H7 (cell line): ENCODE measurements at regions not wholly inside any gene's neighbourhood (a gene's known extent, or its start where the extent isn't known, plus 50 kb on each side); places are given as distances from the start of the nearest gene placed in this dataset.

Experiments
- DNase-seq: peaks from one replicate; pipeline ENCODE4 v3.0.0; 2012
- H3K27me3 ChIP-seq: 2 replicates; pipeline ENCODE4 v1.6.0; 2011; ENCODE audit warnings: mild to moderate bottlenecking, low read length; ENCODE audit not compliant: control insufficient read depth, insufficient read depth
- H3K36me3 ChIP-seq: replicated peaks from 2 replicates; pipeline ENCODE4 v1.5.1; 2011; ENCODE audit warnings: low read length; ENCODE audit not compliant: control insufficient read depth, insufficient read depth
- H3K4me3 ChIP-seq: 2 replicates; pipeline ENCODE4 v1.5.1; 2011; ENCODE audit warnings: low read depth, mild to moderate bottlenecking, control low read depth, low read length, moderate library complexity; ENCODE audit not compliant: insufficient read depth

- Histone ChIP-seq H3K27me3 (no peaks in the 10 kb centered on the region), H3K36me3 (no peaks in the 10 kb centered on the region), H3K4me3 (no peak overlapping the region)
- DNase-seq = no peak
Observed at GRCh38 chr5:125327676-125328075, 581.2 kb upstream of the ZNF608 start.

- DNase-seq = no peak
- Histone ChIP-seq H3K36me3 (no peaks in the 10 kb centered on the region), H3K27me3 (no peaks in the 10 kb centered on the region), H3K4me3 (no peak overlapping the region)
Observed at GRCh38 chr5:125331987-125332598, 585.7 kb upstream of the ZNF608 start.

- Histone ChIP-seq H3K27me3 (no peaks in the 10 kb centered on the region), H3K36me3 (no peaks in the 10 kb centered on the region), H3K4me3 (no peak overlapping the region)
- DNase-seq = no peak
Observed at GRCh38 chr5:125333416-125333815, 587.0 kb upstream of the ZNF608 start.

DNA sequence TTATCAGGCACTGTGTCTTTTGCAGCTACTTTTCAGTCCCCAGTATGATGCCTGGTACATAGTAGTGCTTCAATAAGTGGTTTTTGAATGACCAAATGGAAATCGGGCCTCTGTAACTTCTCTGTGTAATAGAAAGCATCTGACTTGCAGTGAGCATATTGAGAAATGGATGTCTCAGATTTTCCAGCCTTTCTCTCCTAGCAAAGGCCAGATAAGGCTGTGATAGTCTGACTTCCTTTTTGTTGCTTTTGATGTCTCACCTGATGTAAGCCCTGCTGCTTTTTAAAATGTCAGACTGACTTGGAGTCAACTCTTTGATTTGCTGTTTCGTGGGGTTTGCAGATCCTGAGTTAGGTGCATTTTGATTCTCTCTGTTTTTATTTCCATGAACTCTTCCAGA is 590.0 kb upstream of the ZNF608 start:
- no peaks in the 10 kb centered on the region for H3K27me3 ChIP-seq
- no peak overlapping the region for H3K4me3 ChIP-seq
- no peak for DNase-seq
- no peaks in the 10 kb centered on the region for H3K36me3 ChIP-seq

- no peak for DNase-seq
- Histone ChIP-seq H3K36me3 (no peaks in the 10 kb centered on the region), H3K27me3 (no peaks in the 10 kb centered on the region), H3K4me3 (no peak overlapping the region)
Observed at GRCh38 chr5:125337294-125337693, 590.9 kb upstream of the ZNF608 start.

DNA sequence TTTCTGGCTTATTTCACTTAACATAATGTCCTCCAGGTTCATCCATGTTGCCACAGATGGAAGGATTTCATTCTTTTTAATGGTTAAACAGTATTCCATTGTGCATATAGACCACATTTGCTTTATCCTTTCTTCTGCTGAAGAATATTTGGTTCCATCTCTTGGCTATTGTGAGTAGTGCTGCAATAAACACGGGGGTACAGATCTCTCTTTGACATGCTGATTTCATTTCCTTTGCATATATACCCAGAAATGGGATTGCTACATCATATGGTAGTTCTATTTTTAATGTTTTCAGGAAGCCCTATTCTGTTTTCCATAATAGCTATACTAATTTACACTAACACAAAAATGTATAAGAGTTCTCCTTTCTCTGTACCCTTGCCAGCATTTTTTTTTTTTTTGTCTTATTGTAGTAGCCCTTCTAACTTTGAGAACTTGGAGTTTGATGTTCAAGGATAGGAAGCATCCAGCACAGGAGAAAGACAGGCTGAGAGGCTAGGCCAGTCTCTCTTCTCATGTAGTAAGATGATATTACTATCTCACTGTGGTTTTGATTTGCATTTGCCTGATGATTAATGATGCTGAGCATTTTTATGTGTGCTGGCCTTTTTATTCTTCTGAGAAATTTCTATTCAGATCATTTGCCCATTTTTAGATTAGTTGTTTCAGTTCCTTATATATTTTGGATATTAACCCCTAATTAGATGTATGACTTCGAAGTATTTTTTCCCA is 592.2 kb upstream of the ZNF608 start:
- no peaks in the 10 kb centered on the region for H3K36me3 ChIP-seq
- no peaks in the 10 kb centered on the region for H3K27me3 ChIP-seq
- DNase-seq = no peak
- no peak overlapping the region for H3K4me3 ChIP-seq

DNA sequence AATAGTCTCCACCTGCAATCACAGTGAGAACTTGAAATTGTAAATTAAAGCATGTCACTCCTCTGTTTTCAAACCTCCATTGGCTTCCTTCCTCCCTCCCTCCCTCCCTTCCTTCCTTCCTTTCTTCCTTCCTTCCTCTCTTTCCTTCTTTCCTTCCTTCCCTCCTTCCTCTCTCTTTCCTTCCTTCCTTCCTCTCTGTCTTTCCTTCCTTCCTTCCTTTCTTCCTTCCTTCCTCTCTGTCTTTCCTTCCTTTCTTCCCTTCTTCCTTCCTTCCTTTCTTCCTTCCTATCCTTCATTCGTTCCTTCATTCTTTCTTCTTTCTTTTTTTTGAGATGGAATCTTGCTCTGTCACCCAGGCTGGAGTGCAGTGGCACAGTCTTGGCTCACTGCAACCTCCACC is 595.0 kb upstream of the ZNF608 start:
- H3K36me3 ChIP-seq = no peaks in the 10 kb centered on the region
- H3K4me3 ChIP-seq = no peak overlapping the region
- H3K27me3 ChIP-seq = no peaks in the 10 kb centered on the region
- DNase-seq = no peak

DNA sequence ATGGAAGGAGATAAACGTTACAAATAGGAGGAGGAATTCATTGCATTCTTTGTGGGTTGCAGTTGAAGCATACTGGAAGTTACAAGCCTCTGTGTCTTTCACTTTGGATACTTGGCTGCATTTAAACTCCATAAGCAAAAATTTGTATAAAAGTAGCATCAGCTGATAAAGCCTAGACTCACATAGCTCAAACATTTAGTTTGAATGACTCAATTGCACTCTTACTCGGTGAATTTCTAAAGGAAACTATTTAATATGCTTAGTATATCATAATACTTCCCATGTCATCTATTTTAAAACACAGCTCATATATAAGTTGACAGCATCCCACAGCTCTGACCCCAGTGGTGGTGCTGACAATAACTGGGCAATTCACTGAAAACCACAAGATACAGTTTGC is 596.6 kb upstream of the ZNF608 start:
- Histone ChIP-seq H3K27me3 (no peaks in the 10 kb centered on the region), H3K4me3 (no peak overlapping the region), H3K36me3 (no peaks in the 10 kb centered on the region)
- no peak for DNase-seq

- Histone ChIP-seq H3K27me3 (no peaks in the 10 kb centered on the region), H3K4me3 (no peak overlapping the region), H3K36me3 (no peaks in the 10 kb centered on the region)
- no peak for DNase-seq
Observed at GRCh38 chr5:125346316-125346715, 599.9 kb upstream of the ZNF608 start.

DNA sequence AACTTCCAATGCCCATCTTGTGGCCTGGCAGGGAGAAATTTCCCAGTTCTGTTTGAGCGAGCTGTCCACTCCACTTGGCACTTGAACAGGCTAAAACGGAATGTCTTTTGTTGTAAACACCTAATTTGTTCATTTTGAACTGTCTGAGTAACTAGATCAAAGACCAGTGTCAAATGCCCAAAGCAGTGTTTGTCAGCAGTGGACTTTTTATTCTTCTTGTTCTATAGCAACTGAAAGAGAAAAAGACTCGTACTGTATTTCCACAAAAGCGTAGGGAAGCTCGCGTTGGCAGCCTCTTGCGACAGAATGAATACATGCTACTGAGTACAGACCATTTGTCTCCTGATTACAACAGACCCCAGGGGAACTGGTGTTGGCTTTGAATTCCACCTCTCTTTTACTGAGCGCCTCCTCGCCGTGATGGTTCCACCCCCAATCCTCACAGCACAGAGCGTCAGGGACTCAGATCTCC is 601.8 kb upstream of the ZNF608 start:
- no peaks in the 10 kb centered on the region for H3K27me3 ChIP-seq
- H3K4me3 ChIP-seq = no peak overlapping the region
- peak; percentile 26 for DNase-seq
- H3K36me3 ChIP-seq = no peaks in the 10 kb centered on the region

DNA sequence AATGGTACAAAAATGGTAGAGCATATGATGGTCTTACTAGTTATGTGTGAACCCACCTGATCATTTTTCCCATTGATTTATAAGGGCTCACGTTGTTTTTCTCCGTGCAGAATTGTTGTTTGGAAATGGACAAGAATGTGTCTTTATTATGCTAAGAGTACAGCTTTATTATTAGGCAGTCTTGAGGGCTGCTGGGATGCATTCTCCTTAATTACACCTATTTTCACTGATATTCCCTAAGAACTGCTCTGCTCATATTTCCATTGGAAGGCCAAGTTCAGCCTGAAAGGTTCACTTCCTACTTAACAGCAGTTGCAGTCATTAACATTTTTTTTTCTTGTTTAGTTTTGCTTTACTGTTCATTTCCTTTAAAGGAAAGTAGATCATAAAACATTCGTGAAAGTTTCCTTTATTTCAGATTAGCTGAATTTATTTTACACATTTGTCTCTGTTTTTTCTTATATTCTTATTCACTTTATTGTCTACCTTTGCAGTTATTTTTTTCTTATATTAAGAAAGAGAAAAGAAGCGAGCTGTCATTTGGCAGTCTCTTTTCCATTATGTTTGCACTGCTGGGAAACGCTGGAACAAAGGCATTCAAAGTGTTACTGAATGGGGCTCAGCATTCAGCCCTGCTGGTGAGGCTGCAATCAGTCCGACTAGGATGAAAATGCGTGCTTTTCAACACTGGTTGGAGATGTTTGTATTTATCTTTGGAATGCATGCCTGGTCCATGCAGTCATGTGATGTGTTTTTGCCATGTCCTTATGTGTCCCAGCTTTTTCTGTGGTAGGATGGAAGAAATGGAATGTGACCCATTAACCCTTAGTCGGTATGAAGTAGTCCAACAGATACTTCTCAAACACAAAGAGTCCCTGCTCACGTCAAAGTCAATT is 602.7 kb upstream of the ZNF608 start:
- no peak overlapping the region for H3K4me3 ChIP-seq
- no peaks in the 10 kb centered on the region for H3K27me3 ChIP-seq
- no peak for DNase-seq
- H3K36me3 ChIP-seq = no peaks in the 10 kb centered on the region

- H3K27me3 ChIP-seq = no peaks in the 10 kb centered on the region
- no peaks in the 10 kb centered on the region for H3K36me3 ChIP-seq
- DNase-seq = no peak
Observed at GRCh38 chr5:125357660-125358059, 611.2 kb upstream of the ZNF608 start.

GRCh38 chr5:125365747-125366146 is 619.3 kb upstream of the ZNF608 start:
- no peaks in the 10 kb centered on the region for H3K36me3 ChIP-seq
- H3K27me3 ChIP-seq = no peaks in the 10 kb centered on the region
- no peak for DNase-seq
- H3K4me3 ChIP-seq = no peak overlapping the region

More at GRCh38 chr5:125357660-125358059, 611.2 kb upstream of the ZNF608 start:
- H3K4me3 ChIP-seq = no peak overlapping the region

DNA sequence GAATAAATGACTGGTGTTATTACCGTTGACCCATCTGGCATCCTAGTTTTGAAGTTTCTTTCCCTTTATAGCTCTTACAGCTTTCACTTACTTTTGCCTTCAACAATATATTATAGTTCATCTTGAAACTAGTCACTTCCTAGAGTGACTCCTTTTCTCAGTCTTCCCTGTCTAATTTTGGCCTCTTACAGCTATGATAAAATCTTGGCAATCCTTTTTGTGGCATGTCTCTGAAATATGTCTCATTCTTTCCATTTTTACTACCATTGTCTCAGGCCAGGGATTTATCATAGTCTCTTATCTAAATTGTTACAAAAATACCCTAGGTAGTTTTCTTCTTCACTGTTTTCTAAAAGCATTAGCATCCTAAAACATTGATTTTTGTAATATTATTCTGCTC is 621.3 kb upstream of the ZNF608 start:
- no peak overlapping the region for H3K4me3 ChIP-seq
- no peak for DNase-seq

More for the DNA sequence above, 621.3 kb upstream of the ZNF608 start:
- no peaks in the 10 kb centered on the region for H3K27me3 ChIP-seq
- H3K36me3 ChIP-seq = no peaks in the 10 kb centered on the region
